Activated CD4-positive, alpha-beta T cell treated with anti-CD3 and anti-CD28 coated beads for 1 hour (primary cell): ENCODE measurements at regions not wholly inside any gene's neighbourhood (a gene's known extent, or its start where the extent isn't known, plus 50 kb on each side); places are given as distances from the start of the nearest gene placed in this dataset.
"Not testable (repeated sequence)": the region's sequence is repeated elsewhere in the genome, so short reads cannot be mapped to it uniquely, and the experiment has no call there.

Experiments used
- DNase-seq: peaks from one replicate; pipeline ENCODE4 v3.0.0-alpha.2; 2020

DNA sequence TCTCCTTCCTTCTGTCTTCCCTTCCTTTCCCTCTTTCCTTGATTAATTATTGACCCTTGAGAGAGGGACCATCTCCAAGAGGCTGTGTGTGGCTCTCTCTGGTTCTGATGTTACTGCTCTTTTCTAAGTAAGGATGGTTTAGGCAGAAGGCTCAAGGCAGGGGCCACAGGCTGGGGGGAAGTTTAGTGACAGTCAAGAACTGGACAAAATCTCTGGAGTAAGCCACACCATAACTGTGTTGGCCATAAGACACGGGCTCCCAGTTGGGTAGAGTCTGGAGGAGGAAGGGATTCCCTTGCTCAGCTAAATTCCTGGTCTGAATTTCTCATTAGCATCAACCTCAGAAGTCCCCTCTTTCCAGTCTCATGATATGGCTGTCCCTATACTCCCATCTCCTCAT, 74.7 kb downstream of the BUD13 start:
- no peak for DNase-seq

DNA sequence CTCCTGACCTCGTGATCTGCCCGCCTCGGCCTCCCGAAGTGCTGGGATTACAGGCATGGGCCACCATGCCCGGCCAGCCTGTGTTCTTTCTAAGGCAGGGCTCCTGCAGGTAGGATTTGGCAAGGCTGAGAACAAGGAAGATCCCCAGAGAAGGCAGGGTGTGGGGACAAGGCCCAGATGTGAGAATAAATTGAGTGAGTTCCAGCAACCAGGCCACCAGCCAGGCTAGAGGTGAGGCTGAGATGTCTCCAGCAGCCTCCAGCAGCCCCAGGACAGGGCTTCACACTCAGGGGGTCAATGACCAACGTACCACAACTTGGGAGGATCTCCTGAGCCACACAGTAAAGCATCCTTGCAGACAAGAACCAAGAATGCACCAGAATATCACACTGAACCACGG, 75.1 kb downstream of the BUD13 start:
- DNase-seq = no peak

DNA sequence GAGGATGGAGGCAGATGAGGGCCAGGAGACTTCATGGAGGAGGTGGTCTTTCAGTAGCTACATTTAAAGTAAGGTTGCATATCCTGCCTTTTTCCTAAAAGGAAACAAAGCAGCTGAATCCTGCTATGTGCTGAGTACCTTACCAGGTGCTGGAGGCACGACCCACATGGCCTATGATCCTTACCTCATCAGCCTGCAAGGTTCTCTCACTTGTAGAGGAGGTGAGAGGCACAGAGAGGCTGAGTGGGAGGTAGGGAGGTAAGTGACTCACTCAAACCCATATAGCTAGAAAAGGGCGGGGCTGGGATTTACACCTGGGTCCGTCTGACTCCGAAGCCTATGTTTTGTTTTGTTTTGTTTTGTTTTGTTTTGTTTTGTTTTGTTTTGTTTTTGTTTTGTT, 75.8 kb downstream of the BUD13 start:
- no peak for DNase-seq

DNA sequence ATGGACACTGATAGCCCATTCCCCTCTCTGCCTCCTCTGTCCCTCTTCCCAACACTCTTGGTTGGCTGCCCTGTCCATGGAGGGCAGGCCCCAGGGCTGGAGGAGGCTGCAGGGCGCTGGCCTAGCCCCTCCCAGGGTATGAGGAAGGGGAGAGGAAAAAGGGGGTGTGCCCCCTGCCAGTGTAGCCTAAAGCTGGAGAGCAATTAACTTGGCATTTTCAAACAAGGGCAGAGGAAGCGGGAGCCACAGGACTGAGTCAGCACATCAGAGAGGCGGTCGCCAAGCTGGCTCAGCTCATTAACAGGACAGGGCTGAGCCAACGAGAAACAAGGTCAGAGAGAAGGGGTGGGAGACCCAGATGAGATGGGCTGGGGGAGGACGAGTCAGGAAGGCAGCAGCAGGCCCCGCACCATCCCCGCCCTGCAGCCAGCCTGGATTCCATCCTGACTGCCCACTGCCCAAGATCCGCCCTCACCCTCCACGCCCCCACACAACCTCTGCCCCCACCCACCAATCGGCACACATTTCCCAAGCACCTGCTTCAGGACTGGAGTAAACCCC, 76.3 kb downstream of the BUD13 start:
- no peak for DNase-seq

DNA sequence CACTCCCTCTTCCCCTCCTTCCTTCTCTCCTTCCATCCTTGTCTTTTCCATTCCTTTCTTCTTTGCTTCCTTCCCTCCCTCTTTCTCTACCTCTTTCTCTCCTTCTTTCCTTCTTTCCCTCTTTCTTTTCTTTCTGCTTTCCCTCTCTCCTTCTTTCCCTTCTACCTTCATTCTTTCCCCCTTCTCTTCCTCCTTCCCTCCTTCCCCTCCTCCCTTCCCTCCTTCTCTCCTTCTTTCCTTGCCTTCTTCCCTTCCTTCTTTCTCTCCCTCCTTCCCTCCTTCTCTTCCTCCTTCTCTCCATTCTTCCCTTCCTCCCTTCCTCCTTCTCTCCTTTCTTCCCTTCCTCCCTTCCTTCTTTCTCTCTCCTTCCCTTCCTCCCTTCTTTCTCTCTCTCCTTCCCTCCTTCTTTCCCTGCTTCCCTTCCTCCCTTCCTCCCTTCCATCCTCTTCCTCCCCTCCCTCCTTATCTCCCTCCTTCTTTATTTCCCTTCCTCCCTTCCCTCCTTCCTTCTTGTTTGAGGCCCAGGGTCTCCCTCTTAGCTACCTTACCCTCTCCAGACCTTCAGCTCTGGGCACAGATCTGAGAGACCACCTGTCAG, 77.0 kb downstream of the BUD13 start:
- no peak for DNase-seq

DNA sequence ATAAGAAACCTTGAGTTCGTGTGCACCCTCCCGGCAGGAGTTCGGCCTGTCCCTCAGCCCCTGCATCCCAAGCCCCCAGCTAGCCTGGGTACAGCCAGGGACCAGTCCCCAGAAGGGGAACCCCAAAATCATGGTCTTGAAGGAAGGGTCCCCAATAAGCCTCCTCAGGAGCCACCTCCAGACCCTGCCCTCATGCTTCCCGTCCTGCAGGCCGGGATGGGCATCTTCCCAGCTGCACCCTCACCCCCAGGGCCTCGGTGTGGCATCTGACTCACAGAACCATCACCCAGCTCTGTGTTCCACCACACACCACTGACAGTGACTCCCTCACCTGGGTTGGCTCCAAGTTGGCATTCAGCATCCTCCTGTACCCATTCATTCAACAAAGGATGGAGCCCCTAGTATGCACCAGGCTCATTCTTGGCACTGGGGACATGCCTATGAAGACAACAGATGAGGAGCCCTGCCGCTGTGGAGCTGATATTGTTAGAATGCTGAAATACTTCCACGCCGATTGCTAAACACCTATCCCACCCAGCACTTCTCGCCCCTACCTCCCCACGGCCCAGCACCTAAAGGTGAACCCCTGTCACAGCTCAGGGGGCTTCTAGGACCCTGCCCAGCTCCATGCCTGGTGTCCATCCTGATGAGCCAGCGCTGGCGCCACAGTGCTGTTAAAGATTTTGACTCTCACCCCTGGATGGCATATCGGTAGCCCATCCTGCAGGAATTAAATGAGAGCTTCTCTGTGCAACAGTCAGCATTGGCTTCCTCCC, 77.8 kb downstream of the BUD13 start:
- DNase-seq = no peak

DNA sequence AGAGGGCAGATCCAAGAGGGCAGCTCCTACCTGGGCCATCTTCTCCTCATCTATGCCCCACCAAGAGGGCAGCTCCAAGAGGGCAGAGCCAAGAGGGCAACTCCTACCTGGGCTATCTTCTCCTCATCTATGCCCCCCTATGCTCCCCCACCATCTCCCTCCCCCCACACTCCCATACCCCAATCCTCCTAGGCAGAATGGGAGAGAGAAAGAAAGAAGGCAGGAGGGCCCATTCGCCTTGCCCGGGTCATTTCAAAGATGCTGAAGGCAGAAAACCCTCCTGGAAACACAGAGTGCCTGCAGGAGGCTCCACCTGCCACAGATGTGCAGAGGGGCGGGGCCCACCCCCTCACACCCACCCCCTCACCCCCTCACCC, 78.5 kb downstream of the BUD13 start:
- no peak for DNase-seq

DNA sequence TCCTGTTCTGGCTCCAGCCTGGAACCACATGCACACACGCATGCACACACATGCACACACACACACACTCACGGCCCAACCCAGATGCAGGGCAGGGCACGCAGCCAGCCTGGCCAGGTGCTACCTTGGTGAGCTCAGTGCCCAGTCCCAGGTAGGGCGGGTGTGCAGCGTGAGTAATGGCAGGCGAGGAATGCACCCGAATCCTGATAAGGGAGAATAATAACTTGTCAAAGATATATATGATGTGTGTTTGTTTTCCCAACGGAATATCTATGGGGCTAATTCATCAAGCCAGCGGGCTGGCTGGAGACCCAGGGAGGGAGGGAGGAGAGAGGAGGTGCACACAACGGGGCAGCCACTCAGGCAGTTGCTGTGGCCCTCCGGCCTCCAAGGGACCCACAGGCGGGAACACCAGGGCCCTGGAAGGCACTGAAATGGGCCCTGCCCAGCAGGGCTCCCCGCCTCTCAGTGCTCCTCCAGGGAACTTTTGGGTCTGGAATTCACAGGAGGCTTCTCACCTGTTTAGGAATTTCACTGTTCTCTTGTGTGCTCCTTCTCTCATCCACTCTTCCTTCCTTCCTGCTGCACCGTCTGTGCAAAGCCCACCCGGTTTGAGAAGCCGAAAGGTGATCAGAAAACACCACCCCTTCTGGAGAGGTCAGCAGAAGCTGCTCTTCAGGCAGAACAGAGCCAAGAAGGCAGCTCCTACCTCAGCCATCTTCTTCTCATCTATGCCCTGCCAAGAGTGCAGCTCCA, 79.0 kb downstream of the BUD13 start:
- no peak for DNase-seq

DNA sequence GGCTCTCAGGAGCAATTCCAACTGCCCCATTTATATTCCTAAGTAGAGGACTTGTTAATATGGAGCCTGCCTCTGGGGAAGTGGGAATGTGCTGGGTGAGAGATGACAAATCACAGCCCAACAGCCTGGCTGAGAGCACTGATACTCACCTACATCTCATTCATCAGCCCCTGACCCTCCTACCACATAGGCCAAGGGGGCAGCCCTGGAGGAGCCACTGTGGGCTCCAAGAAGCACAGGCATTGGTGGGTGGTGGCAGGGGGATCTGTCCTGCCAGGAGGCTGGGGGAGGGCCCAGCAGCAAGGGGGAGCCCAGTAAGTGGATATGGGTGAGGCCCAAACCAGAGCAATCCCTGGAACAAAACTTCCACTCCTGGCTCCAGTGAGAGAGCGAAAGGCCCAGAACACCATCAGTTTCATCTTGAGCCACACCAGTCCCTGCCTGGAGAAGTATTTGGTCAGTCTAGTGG, 79.7 kb downstream of the BUD13 start:
- no peak for DNase-seq

DNA sequence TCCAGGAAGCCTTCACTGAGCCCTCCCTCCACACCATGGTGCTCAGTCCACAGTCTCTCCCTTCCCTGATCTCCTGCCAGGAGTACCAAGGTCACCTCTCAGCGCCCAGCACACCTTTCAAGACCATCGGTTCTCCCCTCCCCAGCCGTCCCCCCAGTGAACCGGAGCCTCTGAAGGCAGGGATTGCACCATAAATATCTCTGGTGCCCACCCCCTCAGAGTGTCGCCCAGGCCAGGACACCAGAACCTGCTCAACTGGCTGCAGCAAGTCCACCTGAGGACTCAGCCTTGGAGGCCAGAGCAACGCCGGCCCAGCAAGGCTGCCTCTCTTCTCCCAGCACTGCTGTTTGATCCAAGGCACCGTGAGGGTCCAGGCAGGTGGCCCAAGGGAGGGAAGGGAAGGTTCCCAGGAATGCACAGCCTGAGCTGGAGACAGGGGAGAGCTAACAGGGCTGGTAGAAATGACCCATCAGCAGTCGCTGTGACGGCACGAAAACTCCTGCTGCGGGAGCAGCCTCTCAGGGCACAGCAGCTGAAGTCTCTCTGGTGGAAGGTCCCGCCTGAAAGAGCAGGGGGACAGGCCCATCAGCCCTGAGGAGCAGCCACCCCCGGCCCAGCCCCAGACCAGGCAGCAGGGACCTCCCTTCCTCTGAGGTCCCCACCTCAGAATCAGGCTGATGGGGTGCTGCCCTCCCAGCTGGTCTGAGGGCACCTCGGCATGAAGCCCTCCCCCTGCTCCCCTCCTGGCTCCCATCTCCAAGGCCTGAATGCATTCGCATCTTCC, 80.3 kb downstream of the BUD13 start:
- DNase-seq = no peak

DNA sequence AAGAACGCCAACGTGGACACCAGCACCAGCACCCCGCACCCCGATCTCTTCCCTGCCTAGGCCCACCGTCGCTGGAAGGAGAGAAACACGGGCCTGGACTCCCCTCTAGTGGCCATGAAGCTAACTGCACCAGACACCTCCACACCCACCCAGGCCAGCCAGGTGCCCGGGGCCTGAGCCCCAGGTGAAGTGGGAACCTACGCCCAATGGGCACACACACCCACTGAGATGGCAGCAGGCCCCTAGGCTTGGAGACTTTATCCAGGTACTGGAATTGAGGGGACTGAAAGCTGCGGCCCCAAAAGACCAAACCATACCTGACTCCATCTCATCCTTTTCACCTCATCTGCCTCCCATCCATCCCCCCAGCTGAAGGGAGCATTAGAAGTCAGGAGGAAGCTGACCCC, 81.0 kb downstream of the BUD13 start:
- peak; percentile 39 for DNase-seq

DNA sequence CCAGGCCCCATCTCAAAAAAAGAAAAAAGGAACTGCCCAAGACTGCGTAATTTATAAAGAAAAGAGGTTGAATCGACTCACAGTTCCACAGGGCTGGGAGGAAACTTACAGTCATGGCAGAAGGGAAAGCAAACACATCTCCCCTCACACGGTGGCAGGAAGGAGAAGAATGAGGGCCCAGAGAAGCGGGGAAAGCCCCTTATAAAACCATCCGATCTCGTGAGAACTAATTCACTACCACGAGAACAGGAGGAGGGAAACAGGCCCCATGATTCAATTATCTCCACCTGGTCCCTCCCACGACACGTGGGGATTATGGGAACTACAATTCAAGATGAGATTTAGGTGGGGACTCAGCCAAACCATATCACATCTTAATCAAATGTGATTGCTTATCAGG, 82.2 kb downstream of the BUD13 start:
- no peak for DNase-seq

DNA sequence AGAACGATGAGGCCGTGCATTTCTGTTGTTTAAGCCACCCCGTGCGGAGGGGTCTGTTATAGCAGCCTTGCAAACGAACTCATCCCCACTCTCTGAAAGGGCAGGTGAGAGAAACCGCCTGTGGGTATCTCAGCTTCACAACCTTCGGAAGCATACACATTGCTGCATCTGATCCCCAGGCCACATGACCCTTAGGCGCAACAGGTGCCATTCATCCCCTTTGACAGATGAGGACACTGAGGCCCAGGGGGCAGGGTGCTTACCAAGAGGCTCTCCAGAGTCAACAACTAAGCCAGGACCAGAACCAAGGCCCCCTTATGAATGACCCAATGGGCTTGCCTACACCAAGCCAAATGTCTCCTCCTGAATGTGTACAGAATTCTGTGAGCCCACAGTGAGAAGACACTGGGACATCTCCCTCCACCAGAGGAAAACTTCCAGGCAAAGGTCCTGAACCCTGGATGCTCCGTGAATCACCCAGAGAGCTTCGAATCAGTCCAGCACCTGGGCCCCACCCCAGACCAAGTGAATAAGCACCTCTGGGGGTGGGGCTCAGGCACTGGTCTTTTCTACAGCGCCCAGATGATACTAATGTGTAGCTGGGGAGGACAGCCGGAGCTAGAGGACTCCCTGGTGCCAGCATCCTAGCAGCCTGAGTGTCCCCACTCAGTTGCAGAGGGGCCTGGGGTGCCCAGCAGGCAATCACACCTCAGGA, 83.2 kb downstream of the BUD13 start:
- no peak for DNase-seq

DNA sequence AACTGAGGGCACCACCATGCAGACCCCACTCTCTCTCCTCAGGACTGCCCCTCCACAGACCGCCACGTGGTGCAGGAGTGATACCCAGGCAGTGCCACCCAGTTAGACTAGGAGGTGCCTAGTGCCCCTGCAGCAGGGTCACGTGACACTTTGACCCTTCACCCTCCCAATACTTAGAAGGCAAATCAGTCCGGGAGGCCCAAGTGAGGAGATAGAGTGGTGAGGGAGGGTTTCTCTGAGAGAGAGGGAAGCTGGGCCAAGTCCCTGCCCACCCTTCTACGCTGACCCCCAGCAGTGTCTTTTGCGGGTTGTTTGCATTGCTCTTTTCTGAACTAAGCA, 84.6 kb downstream of the BUD13 start:
- DNase-seq = no peak

DNA sequence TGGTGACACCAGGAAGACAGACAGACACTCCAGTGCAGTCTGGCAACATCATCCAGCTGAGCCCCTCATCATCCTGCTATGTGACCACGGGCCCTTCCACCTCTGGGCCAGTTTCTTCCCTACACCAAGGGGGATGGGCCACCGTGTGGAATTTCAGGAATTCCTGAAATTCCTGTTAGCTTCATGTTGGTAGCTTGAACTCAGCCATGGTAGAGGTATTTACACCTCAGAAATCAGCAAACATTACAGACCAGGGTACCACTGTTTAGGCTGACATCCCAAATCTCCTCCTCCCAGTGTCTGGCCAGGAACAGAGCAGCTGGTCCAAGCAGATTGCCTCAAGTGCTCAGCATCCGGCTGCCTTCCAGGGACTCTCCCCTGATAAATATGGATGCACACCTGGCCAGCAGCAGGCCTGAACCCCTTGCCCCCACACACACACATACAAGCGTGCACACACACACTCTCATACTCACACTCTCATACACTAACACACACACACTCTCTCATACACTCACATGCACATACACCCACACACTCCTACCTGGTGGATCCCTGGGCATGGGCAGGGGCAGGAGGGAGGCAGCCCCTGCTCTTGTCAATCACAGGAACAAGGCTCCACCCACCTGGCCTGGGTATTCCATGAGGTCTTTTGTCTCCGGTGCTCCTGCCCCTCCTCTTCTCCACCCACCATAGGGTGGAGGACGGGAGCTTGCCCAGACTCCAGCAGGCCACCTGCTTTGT, 85.2 kb downstream of the BUD13 start:
- no peak for DNase-seq

DNA sequence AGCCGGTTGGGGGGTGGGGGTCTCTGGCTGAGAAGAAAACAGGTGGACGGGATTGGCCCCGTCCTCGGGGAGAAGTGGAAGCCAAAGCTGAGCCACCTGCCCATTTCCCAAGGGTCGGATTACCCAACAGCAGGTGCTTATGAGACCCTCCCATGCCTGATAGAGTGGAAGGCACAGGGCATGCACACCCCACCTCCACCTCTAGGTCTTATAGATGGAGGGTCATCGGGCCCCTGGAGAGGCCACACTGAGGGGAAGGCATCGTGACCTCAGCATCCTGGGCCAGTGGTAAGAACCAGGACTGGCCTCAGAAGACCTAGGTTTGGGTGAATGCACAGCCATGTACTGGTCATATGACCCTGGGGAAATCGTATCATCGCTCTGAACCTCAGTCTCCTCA, 85.9 kb downstream of the BUD13 start:
- no peak for DNase-seq

DNA sequence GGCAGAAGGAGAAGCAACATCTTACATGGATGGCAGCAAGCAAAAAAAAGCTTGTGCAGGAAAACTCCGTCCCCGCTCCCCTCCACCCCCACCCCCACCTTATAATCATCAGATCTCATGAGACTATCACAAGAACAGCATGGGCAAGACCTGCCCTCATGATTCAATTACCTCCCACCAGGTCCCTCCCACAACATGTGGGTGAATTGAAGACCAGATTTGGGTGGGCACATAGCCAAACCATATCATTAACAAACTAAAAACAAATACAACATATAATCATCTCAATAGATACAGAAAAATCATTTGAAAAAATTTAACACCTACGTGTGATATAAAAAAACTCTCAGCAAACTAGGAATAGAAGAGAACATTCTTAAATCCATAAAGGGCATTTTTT, 88.8 kb downstream of the BUD13 start:
- no peak for DNase-seq

DNA sequence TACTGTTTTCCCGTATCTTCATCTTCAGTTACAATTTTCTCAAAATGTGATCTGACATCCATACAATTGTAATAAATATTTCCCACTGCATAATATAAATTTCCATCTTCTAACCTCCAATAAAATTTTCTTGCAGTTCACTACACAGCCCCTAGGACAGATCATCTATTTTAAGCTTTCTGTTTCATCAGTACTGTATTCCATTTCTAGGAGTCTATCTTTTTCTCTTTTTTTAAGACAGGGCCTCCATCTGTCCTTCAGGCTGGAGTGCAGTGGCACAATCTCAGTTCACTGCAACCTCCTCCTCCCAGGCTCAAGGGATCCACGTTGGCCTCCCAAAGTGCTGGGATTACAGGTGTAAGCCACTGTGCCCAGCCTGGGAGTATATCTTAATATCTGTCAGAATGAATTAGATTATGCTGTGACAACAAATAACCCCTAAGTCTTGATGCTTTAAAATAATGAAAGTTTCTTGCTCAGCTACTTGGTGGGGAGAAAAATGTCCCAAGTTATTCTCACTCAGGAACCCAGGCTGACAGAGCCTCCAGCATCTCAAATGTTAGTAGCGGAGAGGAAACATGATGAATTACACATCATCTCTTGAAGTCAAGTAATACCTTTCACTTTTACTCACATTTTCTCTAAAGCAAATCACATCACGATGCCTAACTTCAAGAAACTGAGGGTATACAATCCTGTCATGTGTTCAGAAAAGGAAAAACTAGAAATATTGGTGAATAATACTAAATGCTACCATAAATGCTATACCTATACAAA, 92.2 kb downstream of the BUD13 start:
- no peak for DNase-seq

DNA sequence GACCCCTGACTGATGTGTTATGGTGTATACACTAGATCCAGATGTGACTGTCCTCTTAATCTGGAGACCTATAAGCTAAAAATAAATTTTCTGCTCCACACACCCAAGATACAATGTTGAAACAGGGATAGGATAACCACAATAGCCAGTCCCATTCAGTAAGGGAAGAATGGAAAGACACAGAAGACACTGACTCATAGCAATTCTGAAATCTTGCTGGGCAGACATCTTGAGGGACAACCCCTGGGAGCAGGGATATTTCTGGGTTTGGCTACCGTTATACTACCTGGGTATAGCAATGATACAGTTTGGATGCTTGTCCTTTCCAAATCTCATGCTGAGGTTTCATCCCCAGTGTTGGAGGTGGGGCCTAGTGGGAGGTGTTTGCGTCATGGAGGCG, 93.9 kb downstream of the BUD13 start:
- DNase-seq = no peak

DNA sequence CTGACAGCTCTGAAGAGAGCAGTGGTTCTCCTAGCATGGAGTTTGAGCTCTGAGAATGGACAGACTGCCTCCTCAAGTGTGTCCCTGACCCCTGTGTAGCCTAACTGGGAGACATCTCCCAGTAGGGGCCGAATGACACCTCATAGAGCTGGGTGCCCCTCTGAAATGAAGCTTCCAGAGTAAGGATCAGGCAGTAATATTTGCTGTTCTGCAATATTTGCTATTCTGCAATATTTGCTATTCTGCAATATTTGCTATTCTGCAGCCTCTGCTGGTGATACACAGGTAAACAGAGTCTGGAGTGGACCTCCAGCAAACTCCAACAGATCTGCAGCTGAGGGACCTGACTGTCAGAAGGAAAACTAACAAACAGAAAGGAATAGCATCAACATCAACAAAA, 105.5 kb downstream of the BUD13 start:
- not testable (repeated sequence) for DNase-seq
